Upper lobe of left lung (tissue), 6 donors: ENCODE measurements at regions not wholly inside any gene's neighbourhood (a gene's known extent, or its start where the extent isn't known, plus 50 kb on each side); places are given as distances from the start of the nearest gene placed in this dataset.
A peak's percentile ranks its signal among the peaks of the same experiment; 100 is the strongest.

Experiments used
- ATAC-seq, 2 donors: fragments of 200-7000 bp; cut with Tn5 transposase; one replicate each; pipeline ENCODE4 v1.9.1; 2022; ENCODE audit warnings: mild to moderate bottlenecking in 2 of 2, moderate library complexity in 2 of 2; ENCODE audit not compliant: low FRiP score in 2 of 2
- DNase-seq, 2 donors: peaks; one replicate each; pipeline ENCODE4 v3.0.0-alpha.2; 2019 to 2020
- H3K27ac ChIP-seq, 4 donors: fragments of 200-600 bp; sonication (generic); one replicate each; pipeline ENCODE4 v1.5.1; 2016 to 2019
- H3K27me3 ChIP-seq, 4 donors: fragments of 200-600 bp; sonication (generic); one replicate each; pipeline ENCODE4 v1.5.1; 2017 to 2019
- H3K36me3 ChIP-seq, 4 donors: fragments of 200-600 bp; sonication (generic); one replicate each; pipeline ENCODE4 v1.5.1; 2016 to 2019
- H3K4me1 ChIP-seq, 4 donors: fragments of 200-600 bp; sonication (generic); one replicate each; pipeline ENCODE4 v1.5.1; 2018 to 2019
- H3K4me3 ChIP-seq, 4 donors: fragments of 200-600 bp; sonication (generic); one replicate each; pipeline ENCODE4 v1.5.1; 2017 to 2019; ENCODE audit warnings: mild to moderate bottlenecking in 2 of 4, moderate library complexity in 1 of 4
- H3K9me3 ChIP-seq, 4 donors: fragments of 200-600 bp; sonication (generic); one replicate each; pipeline ENCODE4 v1.5.1; 2018 to 2019
- CTCF ChIP-seq, 6 experiments: fragments of 450-650 bp in 4 of 6; fragments of 200-600 bp in 2 of 6; sonication (generic) in 2 of 6; IDR thresholded peaks; one replicate each; pipeline ENCODE4 v1.5.1; 2016 to 2019; ENCODE audit warnings: antibody characterized with exemption in 6 of 6
- EP300 ChIP-seq, 4 donors: sonication (generic); formaldehyde crosslinking; IDR thresholded peaks; one replicate each; pipeline ENCODE4 v1.5.1; 2017; ENCODE audit warnings: antibody characterized with exemption in 4 of 4, control low read depth in 2 of 4
- POLR2A ChIP-seq, 4 donors: fragments of 450-650 bp; IDR thresholded peaks; one replicate each; pipeline ENCODE4 v1.5.1; 2016 to 2017; ENCODE audit warnings: antibody characterized with exemption in 4 of 4, mild to moderate bottlenecking in 2 of 4
- POLR2AphosphoS5 ChIP-seq, 2 donors: sonication (generic); formaldehyde crosslinking; IDR thresholded peaks; one replicate each; pipeline ENCODE4 v1.5.1; 2017; ENCODE audit warnings: antibody characterized with exemption in 2 of 2
- WGBS, 2 donors: methylation state at CpG; one replicate each; pipeline ENCODE4 v1.1.5; 2017 to 2018; 5-methylcytosine and 5-hydroxymethylcytosine counted together
- donor health status: DM: no; HTN: no; CAD: no; lungs with moderate emphysema.
- donor health status: DM: no; HTN: yes; CAD: no; lungs with severe emphysema.

- DNase-seq (no peak), ATAC-seq (no peak)
- Histone ChIP-seq H3K36me3 (no peaks in the 10 kb centered on the region), H3K27ac (no peak overlapping the region), H3K9me3 (no peaks in the 10 kb centered on the region), H3K4me1 (peaks cover 7 to 21% (median 14%) of the 10 kb centered on the region in 4 donors), H3K27me3 (no peaks in the 10 kb centered on the region), H3K4me3 (no peak overlapping the region)
- no peak for TF ChIP-seq POLR2AphosphoS5 (IDR thresholded peaks at IDR 0.05)
- TF ChIP-seq CTCF (IDR thresholded peaks at IDR 0.05): no peak
- TF ChIP-seq POLR2A (IDR thresholded peaks at IDR 0.05): no peak
- no peak for TF ChIP-seq EP300 (IDR thresholded peaks at IDR 0.05)
- 89 to 96% methylated on average over 7 of the region's 7 CpGs for WGBS, 2 donors
These were observed 177.8 kb downstream of the ACKR3 start for GRCh38 chr2:236747426-236747825.

GRCh38 chr2:236747925-236748324 lies 178.3 kb downstream of the ACKR3 start:
- Histone ChIP-seq H3K9me3 (no peaks in the 10 kb centered on the region), H3K4me3 (no peak overlapping the region), H3K27ac (no peak overlapping the region), H3K36me3 (no peaks in the 10 kb centered on the region), H3K4me1 (peaks cover 7 to 21% (median 14%) of the 10 kb centered on the region in 4 donors), H3K27me3 (no peaks in the 10 kb centered on the region)
- TF ChIP-seq POLR2A (IDR thresholded peaks at IDR 0.05) (no peak), POLR2AphosphoS5 (IDR thresholded peaks at IDR 0.05) (no peak), EP300 (IDR thresholded peaks at IDR 0.05) (no peak), CTCF (IDR thresholded peaks at IDR 0.05) (no peak)
- DNase-seq (no peak), ATAC-seq (no peak)
- WGBS, 2 donors: 84% methylated on average over 5 of the region's 5 CpGs; no CpG with 5 or more reads in 1 of the 2 donors

- no peak for TF ChIP-seq EP300 (IDR thresholded peaks at IDR 0.05)
- TF ChIP-seq POLR2AphosphoS5 (IDR thresholded peaks at IDR 0.05): no peak
- no peak for TF ChIP-seq POLR2A (IDR thresholded peaks at IDR 0.05)
- TF ChIP-seq CTCF (IDR thresholded peaks at IDR 0.05): no peak
- Histone ChIP-seq H3K36me3 (no peaks in the 10 kb centered on the region), H3K27me3 (no peaks in the 10 kb centered on the region), H3K4me3 (no peak overlapping the region), H3K27ac (peak overlapping the region in 1 of 4 donors; percentile 12), H3K9me3 (no peaks in the 10 kb centered on the region), H3K4me1 (peaks cover 9 to 21% (median 13%) of the 10 kb centered on the region in 4 donors)
- DNase-seq (peak in 1 of 2 donors; percentile 64), ATAC-seq (peak in 1 of 2 donors; percentile 69)
- WGBS, 2 donors: 47 to 52% methylated on average over 9 of the region's 9 CpGs
These were observed 178.8 kb downstream of the ACKR3 start for GRCh38 chr2:236748385-236748784.

- Histone ChIP-seq H3K27me3 (no peaks in the 10 kb centered on the region), H3K4me1 (peaks cover 11 to 21% (median 16%) of the 10 kb centered on the region in 4 donors), H3K9me3 (no peaks in the 10 kb centered on the region), H3K27ac (peak overlapping the region in 1 of 4 donors; percentile 12), H3K4me3 (no peak overlapping the region), H3K36me3 (no peaks in the 10 kb centered on the region)
- 57 to 84% methylated on average over 6 to 7 of the region's 7 CpGs for WGBS, 2 donors
- ATAC-seq (peak in 1 of 2 donors; percentile 60), DNase-seq (peak in 1 of 2 donors; percentile 58)
- TF ChIP-seq POLR2A (IDR thresholded peaks at IDR 0.05) (no peak), EP300 (IDR thresholded peaks at IDR 0.05) (no peak), POLR2AphosphoS5 (IDR thresholded peaks at IDR 0.05) (no peak), CTCF (IDR thresholded peaks at IDR 0.05) (no peak)
These were observed 179.2 kb downstream of the ACKR3 start for GRCh38 chr2:236748801-236749200.

GRCh38 chr2:236749346-236749745 lies 179.7 kb downstream of the ACKR3 start:
- peaks cover 11 to 21% (median 16%) of the 10 kb centered on the region in 4 donors for H3K4me1 ChIP-seq
- no peak for TF ChIP-seq EP300 (IDR thresholded peaks at IDR 0.05)
- TF ChIP-seq CTCF (IDR thresholded peaks at IDR 0.05): no peak
- no peak for TF ChIP-seq POLR2A (IDR thresholded peaks at IDR 0.05)
- TF ChIP-seq POLR2AphosphoS5 (IDR thresholded peaks at IDR 0.05): no peak
- H3K27me3 ChIP-seq: no peaks in the 10 kb centered on the region
- 69 to 74% methylated on average over 4 of the region's 4 CpGs for WGBS, 2 donors
- H3K27ac ChIP-seq: peak overlapping the region in 1 of 4 donors; percentile 12
- ATAC-seq (peak in 1 of 2 donors; percentile 3), DNase-seq (no peak)
- H3K36me3 ChIP-seq: no peaks in the 10 kb centered on the region
- no peaks in the 10 kb centered on the region for H3K9me3 ChIP-seq
- H3K4me3 ChIP-seq: no peak overlapping the region
